ENCODE measurements at regions not wholly inside any gene's neighbourhood (a gene's known extent, or its start where the extent isn't known, plus 50 kb on each side); places are given as distances from the start of the nearest gene placed in this dataset.
"Not testable (repeated sequence)": the region's sequence is repeated elsewhere in the genome, so short reads cannot be mapped to it uniquely, and the experiment has no call there.

DNA sequence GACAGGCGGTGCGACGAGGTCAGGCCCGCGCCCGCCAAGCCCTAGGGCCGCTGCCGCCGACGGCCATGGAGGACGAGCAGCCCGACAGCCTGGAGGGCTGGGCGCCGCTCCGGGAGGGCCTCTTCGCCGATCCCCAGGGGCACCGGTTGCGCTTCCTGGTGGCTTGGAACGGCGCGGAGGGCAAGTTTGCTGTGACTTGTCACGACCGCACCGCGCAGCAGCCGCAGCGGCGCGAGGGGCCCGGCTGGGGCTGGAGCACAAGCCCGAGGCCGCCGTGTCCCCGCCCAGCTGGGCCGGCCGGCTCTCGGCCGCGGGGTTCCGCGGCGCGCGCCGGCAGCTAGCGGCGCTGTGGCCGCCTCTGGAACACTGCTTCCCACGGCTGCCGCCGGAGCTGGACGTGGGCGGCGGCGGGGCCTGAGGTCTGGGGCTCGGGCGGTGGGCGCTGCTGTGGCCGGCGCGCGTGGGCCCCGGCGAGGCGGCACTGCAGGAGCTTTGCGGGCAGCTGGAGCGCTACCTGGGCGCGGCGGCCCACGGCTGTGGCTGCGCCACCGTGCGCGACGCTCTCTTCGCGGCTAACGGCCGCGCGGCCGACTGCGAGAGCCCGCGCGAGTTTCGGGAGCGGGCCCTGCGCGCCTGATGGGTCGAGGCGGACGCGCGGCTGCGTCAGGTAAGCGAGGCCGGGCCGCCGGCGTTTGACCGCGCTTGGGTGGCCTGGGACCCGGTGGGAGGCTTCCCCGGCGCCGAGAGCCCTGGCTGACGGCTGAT, 122.0 kb upstream of the NIPA1 start:
- Histone ChIP-seq H3K27ac (peak overlapping the region; percentile 87 to 95), H3K4me3 (peak overlapping the region; percentile 90)
- DNase-seq (ENCODE audit: low spot score), result not testable (repeated sequence)

GRCh38 chr15:22665059-22665702, 121.3 kb upstream of the NIPA1 start:
- Histone ChIP-seq H3K27ac (peak overlapping the region; percentile 87 to 95), H3K4me3 (peak overlapping the region; percentile 90)
- not testable (repeated sequence) for DNase-seq (ENCODE audit: low spot score)

GRCh38 chr15:22665711-22666110, 120.7 kb upstream of the NIPA1 start:
- Histone ChIP-seq H3K4me3 (peak overlapping the region; percentile 90), H3K27ac (peak overlapping the region; percentile 87 to 95)
- not testable (repeated sequence) for DNase-seq (ENCODE audit: low spot score)

GRCh38 chr15:22684786-22685185, 101.7 kb upstream of the NIPA1 start:
- not testable (repeated sequence) for H3K4me3 ChIP-seq; DNase-seq (ENCODE audit: low spot score); H3K27ac ChIP-seq

- not testable (repeated sequence) for DNase-seq (ENCODE audit: low spot score); H3K27ac ChIP-seq; H3K4me3 ChIP-seq
Observed at GRCh38 chr15:22699881-22700280, 86.6 kb upstream of the NIPA1 start.

- not testable (repeated sequence) for DNase-seq (ENCODE audit: low spot score); H3K27ac ChIP-seq; H3K4me3 ChIP-seq
Observed at GRCh38 chr15:22710831-22711341, 75.6 kb upstream of the NIPA1 start.

- not testable (repeated sequence) for DNase-seq (ENCODE audit: low spot score); H3K27ac ChIP-seq
- peak overlapping the region; percentile 67 for H3K4me3 ChIP-seq
Observed at GRCh38 chr15:22713933-22714332, 72.5 kb upstream of the NIPA1 start.

DNA sequence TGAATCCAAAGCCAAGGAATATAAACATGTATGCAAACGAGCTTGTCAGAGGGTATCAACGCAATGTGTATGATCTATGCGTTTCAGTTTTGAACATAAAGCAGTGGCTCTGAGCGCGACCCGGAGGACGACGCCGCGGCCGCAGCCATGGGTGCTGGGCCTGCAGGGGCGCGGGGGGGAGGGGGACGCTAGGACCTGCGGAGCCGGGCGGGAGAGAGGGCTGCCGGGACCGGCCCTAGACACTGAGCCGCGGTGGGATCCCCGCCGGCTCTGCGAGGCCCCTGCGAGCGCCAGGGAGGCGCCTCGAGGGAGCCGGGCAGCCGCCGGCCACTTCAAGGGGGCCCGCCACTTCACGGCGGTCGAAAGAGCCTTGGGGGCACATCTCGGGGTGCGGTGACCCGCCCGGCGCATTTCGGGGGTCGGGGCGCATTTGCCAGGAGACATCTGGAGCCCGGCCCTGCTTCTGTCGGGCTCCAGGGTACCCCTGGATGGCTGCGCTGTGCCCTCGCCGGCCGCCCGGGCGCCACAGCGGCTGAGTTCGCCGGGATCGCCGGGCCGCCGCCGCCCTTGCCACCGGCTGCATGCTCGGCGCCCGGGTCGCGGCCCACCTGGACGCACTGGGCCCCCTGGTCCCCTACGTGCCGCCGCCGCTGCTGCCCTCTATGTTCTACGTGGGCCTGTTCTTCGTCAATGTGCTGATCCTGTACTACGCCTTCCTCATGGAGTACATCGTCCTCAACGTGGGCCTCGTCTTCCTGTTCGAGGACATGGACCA, 71.9 kb upstream of the NIPA1 start:
- not testable (repeated sequence) for DNase-seq (ENCODE audit: low spot score); H3K27ac ChIP-seq
- peak overlapping the region; percentile 67 for H3K4me3 ChIP-seq

DNA sequence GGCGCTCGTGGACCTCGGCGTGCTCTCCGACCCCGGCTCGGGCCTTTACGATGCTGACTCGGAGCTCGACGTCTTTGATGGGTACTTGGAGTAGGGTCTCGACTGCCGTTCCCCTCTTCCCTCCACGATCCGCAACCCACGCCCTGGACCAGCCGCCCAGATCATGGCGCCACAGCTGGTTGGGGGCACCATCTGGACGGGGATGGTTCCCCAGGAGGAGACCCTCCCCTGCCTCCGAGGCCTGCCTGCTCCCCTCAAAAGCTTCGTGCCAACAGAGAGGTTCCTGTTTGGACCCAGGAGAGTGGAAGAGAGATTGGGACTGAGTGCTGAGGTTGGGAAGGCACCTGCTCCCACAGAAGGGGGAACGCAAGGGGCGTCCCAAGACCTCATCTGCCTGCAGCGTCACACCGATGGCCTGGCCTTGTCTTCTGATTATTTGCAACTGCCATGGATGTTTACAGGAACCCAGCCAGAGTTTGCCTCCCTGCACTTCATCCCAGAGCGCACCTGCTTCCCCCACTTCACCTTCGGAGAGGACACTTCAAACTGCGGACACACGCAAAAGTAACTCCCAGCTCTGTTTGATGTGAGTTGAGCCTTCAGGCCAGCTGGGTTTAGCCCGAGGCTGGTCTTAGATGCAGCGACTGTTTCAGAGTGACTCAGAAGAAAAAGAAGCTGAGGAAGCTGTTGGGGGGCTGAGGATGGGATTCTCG, 71.2 kb upstream of the NIPA1 start:
- not testable (repeated sequence) for H3K27ac ChIP-seq; H3K4me3 ChIP-seq; DNase-seq (ENCODE audit: low spot score)

GRCh38 chr15:22719980-22720379, 66.5 kb upstream of the NIPA1 start:
- not testable (repeated sequence) for DNase-seq (ENCODE audit: low spot score); H3K27ac ChIP-seq; H3K4me3 ChIP-seq

DNA sequence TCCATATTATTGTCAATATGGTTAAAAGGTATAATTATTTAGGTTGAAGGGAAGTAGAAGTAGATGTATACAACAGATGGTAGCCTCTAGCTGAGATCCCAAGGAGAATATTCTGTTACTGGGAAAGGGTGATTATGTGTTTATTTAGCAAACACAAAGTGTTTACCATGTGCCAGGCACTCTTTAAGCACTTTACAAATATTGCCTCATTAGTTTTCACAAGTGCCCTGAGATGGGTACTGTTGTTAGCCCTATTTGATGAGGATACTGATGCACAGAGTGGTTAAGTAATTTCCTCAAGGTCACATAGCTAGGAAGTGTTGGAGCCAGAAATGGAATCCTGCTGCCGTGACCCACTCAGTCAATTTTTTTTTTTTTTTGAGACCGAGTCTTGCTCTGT, 60.3 kb upstream of the NIPA1 start:
- not testable (repeated sequence) for H3K27ac ChIP-seq; DNase-seq (ENCODE audit: low spot score); H3K4me3 ChIP-seq

DNA sequence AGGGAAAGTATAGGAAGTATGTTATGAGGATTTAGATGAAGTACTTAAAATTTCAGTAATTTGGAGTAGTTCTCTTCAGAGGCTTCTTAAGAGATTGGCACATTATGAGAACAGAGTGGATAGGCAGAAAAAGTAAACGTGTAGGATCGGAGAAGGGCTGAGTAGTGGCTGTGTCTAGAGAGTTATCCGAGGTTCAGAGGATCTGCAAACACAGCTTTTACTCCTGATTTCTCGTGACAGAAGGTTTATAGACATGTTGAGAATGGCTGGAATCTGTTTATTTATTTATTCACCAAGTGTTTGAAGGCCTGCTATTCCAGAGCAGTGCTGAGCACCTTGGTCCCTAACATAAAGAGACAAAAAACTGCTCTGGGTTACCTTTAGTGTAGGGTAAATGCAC, 51.4 kb upstream of the NIPA1 start:
- DNase-seq (ENCODE audit: low spot score); H3K27ac ChIP-seq; H3K4me3 ChIP-seq: not testable (repeated sequence)

DNA sequence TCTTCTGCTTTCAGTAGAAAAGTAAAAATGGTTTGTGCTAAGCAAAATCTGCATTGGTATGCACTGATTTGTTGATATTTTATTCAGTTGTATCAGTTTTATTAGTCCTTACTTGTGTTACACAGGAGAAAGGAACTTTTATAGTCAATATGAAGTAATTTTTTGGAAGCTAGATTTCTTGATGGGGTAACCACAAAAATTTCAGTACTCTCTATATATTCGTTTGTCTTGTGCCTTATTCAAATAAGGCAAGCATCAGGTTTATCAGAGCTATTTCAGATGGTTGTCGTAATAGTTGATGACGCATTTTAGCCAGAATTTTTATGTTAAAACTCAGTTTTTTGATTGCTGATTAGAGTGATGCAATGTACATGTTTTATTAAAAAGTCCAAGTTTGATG, 50.7 kb upstream of the NIPA1 start:
- TF ChIP-seq CTCF (IDR thresholded peaks at IDR 0.05), result no peak
- Histone ChIP-seq H3K4me3 (no peak overlapping the region), H3K27ac (no peak overlapping the region)
- DNase-seq (ENCODE audit: low spot score), result no peak

DNA sequence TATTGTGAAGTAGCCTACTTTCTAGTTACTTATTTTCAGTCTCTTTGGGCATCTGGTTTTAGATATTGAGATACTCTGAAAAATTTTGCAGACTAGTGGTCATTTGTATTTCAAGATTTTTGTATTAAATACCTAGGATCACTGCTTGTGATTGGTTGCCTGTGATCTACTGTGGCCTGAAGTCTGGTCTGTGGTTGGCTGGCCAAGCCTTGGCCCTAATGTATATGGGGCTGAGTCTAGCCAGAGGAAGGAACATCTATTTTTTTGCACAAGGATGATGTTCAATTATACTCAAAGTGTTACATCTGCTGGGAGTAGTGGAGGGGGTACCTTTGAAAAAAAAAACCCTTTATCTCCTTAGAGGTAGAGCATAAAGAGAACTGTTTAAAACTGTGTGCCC, 50.2 kb upstream of the NIPA1 start:
- not testable (repeated sequence) for H3K4me3 ChIP-seq; DNase-seq (ENCODE audit: low spot score); H3K27ac ChIP-seq
